B cell (primary cell): ENCODE measurements at regions not wholly inside any gene's neighbourhood (a gene's known extent, or its start where the extent isn't known, plus 50 kb on each side); places are given as distances from the start of the nearest gene placed in this dataset.
"Not testable (repeated sequence)": the region's sequence is repeated elsewhere in the genome, so short reads cannot be mapped to it uniquely, and the experiment has no call there.

Experiments
- ATAC-seq: fragments of 200-7000 bp; cut with Tn5 transposase; one replicate; pipeline ENCODE4 v1.10.0; 2021; ENCODE audit warnings: low read depth, mild to moderate bottlenecking, moderate number of reproducible peaks, moderate library complexity
- CTCF ChIA-PET: fragments of 350-600 bp; sonication (Branson Sonifier 250); formaldehyde crosslinking; loops from one replicate; lab custom pipeline; 2021; ENCODE audit warnings: antibody characterized with exemption, inconsistent platforms; lab: Charles Lee
- POLR2A ChIA-PET: fragments of 350-600 bp; sonication (Branson Sonifier 250); formaldehyde crosslinking; loops from one replicate; lab custom pipeline; 2021; ENCODE audit warnings: antibody characterized with exemption; lab: Charles Lee
- DNase-seq: peaks from one replicate; pipeline ENCODE4 v3.0.0; 2013
- H2AFZ ChIP-seq: 2 replicates; pipeline ENCODE4 v1.6.1; 2012; ENCODE audit warnings: mild to moderate bottlenecking, low read depth, low read length; ENCODE audit not compliant: insufficient read depth, poor library complexity, severe bottlenecking
- H3K27ac ChIP-seq, 2 donors: 1 replicate in 1 of 2; 2 replicates in 1 of 2; pipeline ENCODE4 v1.5.1; 2012 to 2013; ENCODE audit warnings: low read length in 2 of 2, mild to moderate bottlenecking in 2 of 2, moderate library complexity in 1 of 2
- H3K27me3 ChIP-seq, 4 experiments: fragments of 200-600 bp in 1 of 4; sonication (generic) in 1 of 4; replicated peaks in 1 of 4; 1 replicate in 2 of 4; 2 replicates in 2 of 4; pipeline versions ENCODE4 v1.6.1 to v1.7.0; 2013 to 2016; ENCODE audit warnings: low read length in 3 of 4, mild to moderate bottlenecking in 2 of 4, mixed read lengths in 1 of 4, moderate library complexity in 1 of 4; ENCODE audit not compliant: insufficient read depth in 4 of 4, control insufficient read depth in 3 of 4; ENCODE audit errors: control extremely low read depth in 1 of 4
- H3K36me3 ChIP-seq, 2 experiments: replicated peaks in 1 of 2; 1 replicate in 1 of 2; 2 replicates in 1 of 2; pipeline versions ENCODE4 v1.6.1 to v1.7.1; 2013; ENCODE audit warnings: low read length in 1 of 2; ENCODE audit not compliant: insufficient read depth in 2 of 2, control insufficient read depth in 1 of 2; ENCODE audit errors: control extremely low read depth in 1 of 2, extremely low read depth in 1 of 2
- H3K4me1 ChIP-seq, 2 donors: fragments of 200-600 bp in 1 of 2; sonication (generic) in 1 of 2; 1 replicate in 1 of 2; 2 replicates in 1 of 2; pipeline versions ENCODE4 v1.5.1 to v1.6.1; 2013 to 2017; ENCODE audit warnings: low read length in 2 of 2; ENCODE audit not compliant: control insufficient read depth in 2 of 2, insufficient read depth in 2 of 2
- H3K4me2 ChIP-seq: replicated peaks from 2 replicates; pipeline ENCODE3; 2012; ENCODE audit warnings: mild to moderate bottlenecking, low read depth, low read length; ENCODE audit not compliant: poor library complexity, severe bottlenecking
- H3K4me3 ChIP-seq, 5 experiments: fragments of 200-600 bp in 1 of 5; sonication (generic) in 1 of 5; 1 replicate in 3 of 5; 2 replicates in 2 of 5; pipeline versions ENCODE4 v1.5.1 to v1.7.0; 2011 to 2016; ENCODE audit warnings: low read length in 4 of 5, mild to moderate bottlenecking in 4 of 5, low read depth in 2 of 5, control low read depth in 1 of 5, moderate library complexity in 1 of 5; ENCODE audit not compliant: insufficient read depth in 1 of 5; ENCODE audit errors: control extremely low read depth in 1 of 5, extremely low read depth in 1 of 5
- H3K79me2 ChIP-seq: fragments of 200-600 bp; sonication (generic); one replicate; pipeline ENCODE4 v1.6.0; 2016; ENCODE audit warnings: low read length; ENCODE audit not compliant: control insufficient read depth, insufficient read depth
- H3K9ac ChIP-seq: fragments of 200-600 bp; sonication (generic); 2 replicates; pipeline ENCODE4 v1.6.1; 2017; ENCODE audit warnings: mild to moderate bottlenecking, low read length, moderate library complexity
- H3K9me3 ChIP-seq, 3 donors: one replicate each; pipeline versions ENCODE4 v1.6.1 to v1.7.1; 2013; ENCODE audit warnings: low read length in 2 of 3; ENCODE audit not compliant: control insufficient read depth in 2 of 3, insufficient read depth in 1 of 3; ENCODE audit errors: control extremely low read depth in 1 of 3
- H4K20me1 ChIP-seq: 2 replicates; pipeline ENCODE4 v1.6.0; 2012; ENCODE audit warnings: mild to moderate bottlenecking, low read length; ENCODE audit not compliant: insufficient read depth, control insufficient read depth, poor library complexity, severe bottlenecking
- H3K27ac Mint-ChIP-seq: one replicate; pipeline ENCODE4 v1.8.0; 2021; ENCODE audit warnings: mixed read lengths
- H3K27me3 Mint-ChIP-seq: one replicate; pipeline ENCODE4 v1.8.0; 2021; ENCODE audit warnings: mixed read lengths
- H3K4me1 Mint-ChIP-seq: one replicate; pipeline ENCODE4 v1.8.0; 2021; ENCODE audit warnings: mixed read lengths
- H3K4me3 Mint-ChIP-seq: one replicate; pipeline ENCODE4 v1.8.0; 2021; ENCODE audit warnings: mixed read lengths
- H3K9me3 Mint-ChIP-seq: one replicate; pipeline ENCODE4 v1.8.0; 2022; ENCODE audit warnings: mixed read lengths; ENCODE audit not compliant: insufficient read depth
- CTCF ChIP-seq: fragments of 200-600 bp; IDR thresholded peaks from one replicate; pipeline ENCODE4 v1.8.0; 2022; ENCODE audit warnings: antibody characterized with exemption, mild to moderate bottlenecking
- EZH2 ChIP-seq: IDR thresholded peaks from 2 replicates; pipeline ENCODE4 v1.6.1; 2012; ENCODE audit warnings: borderline replicate concordance, low read depth, mild to moderate bottlenecking, moderate library complexity, low read length; ENCODE audit not compliant: insufficient read depth, poor library complexity, severe bottlenecking
- WGBS: methylation state at CpG from one replicate; pipeline ENCODE4 v1.1.5; 2013; ENCODE audit warnings: missing lambda C conversion rate; ENCODE audit not compliant: insufficient coverage; 5-methylcytosine and 5-hydroxymethylcytosine counted together
- intact Hi-C: fragments of 100-400 bp; cut with micrococcal nuclease; formaldehyde crosslinking; loops from one replicate; pipeline ENCODE4 v1.10.0; 2022

- DNase-seq: no peak
- Histone ChIP-seq H3K79me2 (no peaks in the 10 kb centered on the region), H3K27ac (no peak overlapping the region), H3K4me2 (no peak overlapping the region), H3K9ac (no peak overlapping the region), H3K27me3 (no peaks in the 10 kb centered on the region), H3K4me1 (no peaks in the 10 kb centered on the region), H2AFZ (no peak overlapping the region), H4K20me1 (no peaks in the 10 kb centered on the region), H3K9me3 (no peaks in the 10 kb centered on the region), H3K4me3 (no peak overlapping the region), H3K36me3 (no peaks in the 10 kb centered on the region)
- intact Hi-C loops: no loop called here
- no peaks in the 10 kb centered on the region for H3K27me3 Mint-ChIP-seq
- ATAC-seq: no peak
- H3K27ac Mint-ChIP-seq: no peak overlapping the region
- no peak overlapping the region for H3K4me3 Mint-ChIP-seq
- POLR2A ChIA-PET: no interaction called here
- H3K4me1 Mint-ChIP-seq: no peaks in the 10 kb centered on the region
- WGBS: 67% methylated on average over 1 of the region's 2 CpGs
- CTCF ChIA-PET: no interaction called here
- no peak for TF ChIP-seq EZH2
- TF ChIP-seq CTCF: no peak
- no peaks in the 10 kb centered on the region for H3K9me3 Mint-ChIP-seq
These were observed 279.6 kb upstream of the GRAMD2B start for GRCh38 chr5:126143622-126144021.

- no CpG with 5 or more reads among the region's 3 CpGs for WGBS
- H3K27ac ChIP-seq, H3K27ac Mint-ChIP-seq, H2AFZ ChIP-seq, H3K4me2 ChIP-seq, H3K9ac ChIP-seq, H3K36me3 ChIP-seq, ATAC-seq, H4K20me1 ChIP-seq, H3K9me3 ChIP-seq, POLR2A ChIA-PET, intact Hi-C loops, H3K9me3 Mint-ChIP-seq, H3K27me3 Mint-ChIP-seq, H3K4me1 Mint-ChIP-seq, DNase-seq, H3K4me3 Mint-ChIP-seq, H3K27me3 ChIP-seq, CTCF ChIA-PET, H3K79me2 ChIP-seq, H3K4me3 ChIP-seq, H3K4me1 ChIP-seq: not testable (repeated sequence)
These were observed 272.9 kb upstream of the GRAMD2B start for GRCh38 chr5:126150319-126150718.

GRCh38 chr5:126155298-126155697 is 267.9 kb upstream of the GRAMD2B start:
- POLR2A ChIA-PET, CTCF ChIA-PET, intact Hi-C loops, H3K27ac Mint-ChIP-seq, DNase-seq, H3K27ac ChIP-seq, H3K9me3 Mint-ChIP-seq, H3K36me3 ChIP-seq, H3K27me3 Mint-ChIP-seq, H3K4me3 Mint-ChIP-seq, H3K4me1 Mint-ChIP-seq, H3K4me1 ChIP-seq, H2AFZ ChIP-seq, H3K79me2 ChIP-seq, H3K4me3 ChIP-seq, H3K27me3 ChIP-seq, H4K20me1 ChIP-seq, H3K9ac ChIP-seq, H3K4me2 ChIP-seq, ATAC-seq: not testable (repeated sequence)
- H3K9me3 ChIP-seq: peaks cover 0 to 14% (median 0%) of the 10 kb centered on the region in 3 donors
- 93% methylated on average over 4 of the region's 12 CpGs for WGBS
